K562 (cell line): ENCODE measurements at regions not wholly inside any gene's neighbourhood (a gene's known extent, or its start where the extent isn't known, plus 50 kb on each side); places are given as distances from the start of the nearest gene placed in this dataset.
A peak's percentile ranks its signal among the peaks of the same experiment; 100 is the strongest.

Experiments used
- CREBBP ChIP-seq: IDR thresholded peaks from one replicate; pipeline ENCODE4 v1.6.1; 2012; ENCODE audit warnings: low read depth, mild to moderate bottlenecking, control low read depth, inconsistent platforms, low read length
- GTF2E2 ChIP-seq: fragments of 200-800 bp; sonication (Bioruptor generic); IDR thresholded peaks from 2 replicates; pipeline ENCODE4 v1.6.1; 2016; ENCODE audit warnings: missing genetic modification characterization, missing compliant biosample characterization
- HDAC8 ChIP-seq: fragments of 450-650 bp; IDR thresholded peaks from 2 replicates; pipeline ENCODE4 v1.6.1; 2016; ENCODE audit warnings: mild to moderate bottlenecking, missing genetic modification characterization, moderate library complexity, missing compliant biosample characterization
- KAT7 ChIP-seq: sonication (generic); formaldehyde crosslinking; IDR thresholded peaks from 2 replicates; pipeline ENCODE4 v1.8.0; 2022; ENCODE audit warnings: missing genetic modification reagents, mild to moderate bottlenecking, borderline replicate concordance
- KLF13 ChIP-seq: fragments of 450-650 bp; IDR thresholded peaks from 2 replicates; pipeline ENCODE4 v1.6.1; 2016; ENCODE audit warnings: missing genetic modification characterization, low read depth, mild to moderate bottlenecking, missing compliant biosample characterization, moderate library complexity, borderline replicate concordance
- MYNN ChIP-seq, 2 experiments: sonication (generic); formaldehyde crosslinking in 1 of 2; IDR thresholded peaks; 2 replicates each; pipeline versions ENCODE4 v1.5.0 to v1.6.1; 2016 to 2020; ENCODE audit warnings: antibody characterized with exemption in 1 of 2, missing genetic modification reagents in 1 of 2
- RBM25 ChIP-seq: fragments of 200-400 bp; formaldehyde crosslinking; IDR thresholded peaks from 2 replicates; pipeline ENCODE4 v1.6.1; 2018; ENCODE audit warnings: low read length, low read depth, moderate library complexity; ENCODE audit not compliant: severe bottlenecking
- TAF7 ChIP-seq: fragments of 450-650 bp; IDR thresholded peaks from 2 replicates; pipeline ENCODE4 v1.6.1; 2016; ENCODE audit warnings: missing genetic modification characterization, missing compliant biosample characterization
- ZBED1 ChIP-seq: IDR thresholded peaks from 2 replicates; pipeline ENCODE4 v1.6.1; 2014
- ZNF140 ChIP-seq: fragments of 250-450 bp; sonication (Bioruptor Pico); IDR thresholded peaks from 2 replicates; pipeline ENCODE4 v1.8.0; 2021; ENCODE audit warnings: moderate library complexity, mild to moderate bottlenecking, inconsistent platforms
- ZNF174 ChIP-seq: fragments of 250-450 bp; sonication (Bioruptor Pico); IDR thresholded peaks from 2 replicates; pipeline ENCODE4 v1.4.0; 2020; ENCODE audit warnings: mild to moderate bottlenecking
- TF ChIP-seq, protein P1 (sequence below): fragments of 450-650 bp; conservative IDR thresholded peaks from 2 replicates; pipeline ENCODE4 v1.6.1; 2016; ENCODE audit warnings: missing genetic modification characterization, low read depth, mild to moderate bottlenecking, control low read depth, missing compliant biosample characterization
- TF ChIP-seq, protein P2 (sequence below): fragments of 250-450 bp; sonication (Bioruptor Pico); IDR thresholded peaks from 2 replicates; pipeline ENCODE4 v1.9.0; 2021; ENCODE audit warnings: mild to moderate bottlenecking
- TF ChIP-seq, protein P3 (sequence below): sonication (generic); formaldehyde crosslinking; IDR thresholded peaks from 2 replicates; pipeline ENCODE4 v1.8.0; 2022; ENCODE audit warnings: mild to moderate bottlenecking, missing genetic modification reagents, borderline replicate concordance
- TF ChIP-seq, protein P4 (sequence below): sonication (generic); formaldehyde crosslinking; IDR thresholded peaks from 2 replicates; pipeline ENCODE4 v1.8.0; 2022; ENCODE audit warnings: mild to moderate bottlenecking, missing genetic modification reagents
- TF ChIP-seq, protein P5 (sequence below): fragments of 150-350 bp; conservative IDR thresholded peaks from 2 replicates; pipeline ENCODE4 v1.6.1; 2014; ENCODE audit warnings: low read length

DNA sequence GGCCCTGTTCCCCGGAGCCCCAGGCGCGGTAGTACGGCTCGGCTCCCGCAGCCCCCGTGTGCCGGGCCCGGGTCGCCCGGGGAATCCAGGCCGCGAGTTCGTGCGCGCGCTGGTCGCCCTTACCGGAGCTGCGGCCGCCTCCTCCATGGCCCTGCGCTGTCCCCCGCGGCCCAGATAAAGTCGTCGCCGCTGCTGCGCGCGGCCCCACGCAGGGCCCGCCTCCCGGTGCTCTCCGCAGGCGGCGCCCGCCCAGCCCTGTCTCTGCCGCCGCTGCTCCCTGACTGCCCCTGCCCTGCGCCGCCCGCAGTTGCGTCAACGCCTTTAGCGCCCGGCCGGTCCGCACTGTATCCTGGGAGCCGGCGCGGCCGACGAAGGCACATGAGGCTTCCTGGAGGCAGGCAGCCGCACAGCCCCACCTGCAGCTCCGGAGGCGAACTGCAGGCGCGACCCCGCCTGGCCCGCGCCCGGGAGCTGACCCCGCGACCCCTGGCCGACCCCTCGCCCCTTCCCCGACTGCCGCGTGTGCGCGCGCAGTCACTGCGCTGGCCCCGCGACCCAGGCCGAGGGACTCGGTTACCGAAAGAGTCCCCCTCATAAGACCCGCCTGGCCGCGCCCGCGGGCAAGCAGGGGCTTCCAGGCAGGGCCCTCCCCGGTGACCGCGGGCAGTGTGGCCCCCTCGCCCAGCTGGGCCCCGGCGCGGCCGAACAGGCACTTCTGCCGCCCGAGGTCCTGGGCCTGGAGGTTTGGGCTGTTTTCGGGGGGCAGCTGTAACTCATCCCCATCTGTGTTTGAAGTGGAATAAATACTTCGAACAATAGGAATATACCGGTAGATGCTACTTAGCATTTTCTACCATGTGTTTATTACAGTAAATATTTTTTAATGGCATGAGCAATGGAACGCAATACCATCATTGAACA, 127.1 kb upstream of the ZNF746 start (continued):
- TF ChIP-seq KLF13 (tag) (peak; percentile 14; the same call in 1 of the 2 replicates), ZNF174 (CRISPR knock-in tag) (no peak), TAF7 (tag) (no peak), GTF2E2 (tag) (0 out of 2 replicates have a peak, but pooled peaks have one; percentile 19), ZNF140 (CRISPR knock-in tag) (no peak), KAT7 (CRISPR knock-in tag) (no peak; the same call in none of the 2 replicates), ZBED1 (0 out of 2 replicates have a peak, but pooled peaks have one; percentile 42), CREBBP (no peak), HDAC8 (peak; percentile 59; the same call in 1 of the 2 replicates), RBM25 (peak; percentile 63), MYNN (IDR thresholded peaks at IDR 0.05) (no peak), MYNN (CRISPR knock-in tag; IDR thresholded peaks at IDR 0.05) (no peak)
- TF ChIP-seq, protein P1, sequence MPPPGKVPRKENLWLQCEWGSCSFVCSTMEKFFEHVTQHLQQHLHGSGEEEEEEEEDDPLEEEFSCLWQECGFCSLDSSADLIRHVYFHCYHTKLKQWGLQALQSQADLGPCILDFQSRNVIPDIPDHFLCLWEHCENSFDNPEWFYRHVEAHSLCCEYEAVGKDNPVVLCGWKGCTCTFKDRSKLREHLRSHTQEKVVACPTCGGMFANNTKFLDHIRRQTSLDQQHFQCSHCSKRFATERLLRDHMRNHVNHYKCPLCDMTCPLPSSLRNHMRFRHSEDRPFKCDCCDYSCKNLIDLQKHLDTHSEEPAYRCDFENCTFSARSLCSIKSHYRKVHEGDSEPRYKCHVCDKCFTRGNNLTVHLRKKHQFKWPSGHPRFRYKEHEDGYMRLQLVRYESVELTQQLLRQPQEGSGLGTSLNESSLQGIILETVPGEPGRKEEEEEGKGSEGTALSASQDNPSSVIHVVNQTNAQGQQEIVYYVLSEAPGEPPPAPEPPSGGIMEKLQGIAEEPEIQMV (tag): no peak
- TF ChIP-seq, protein P2, sequence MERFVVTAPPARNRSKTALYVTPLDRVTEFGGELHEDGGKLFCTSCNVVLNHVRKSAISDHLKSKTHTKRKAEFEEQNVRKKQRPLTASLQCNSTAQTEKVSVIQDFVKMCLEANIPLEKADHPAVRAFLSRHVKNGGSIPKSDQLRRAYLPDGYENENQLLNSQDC (CRISPR knock-in tag): no peak
- TF ChIP-seq, protein P3, sequence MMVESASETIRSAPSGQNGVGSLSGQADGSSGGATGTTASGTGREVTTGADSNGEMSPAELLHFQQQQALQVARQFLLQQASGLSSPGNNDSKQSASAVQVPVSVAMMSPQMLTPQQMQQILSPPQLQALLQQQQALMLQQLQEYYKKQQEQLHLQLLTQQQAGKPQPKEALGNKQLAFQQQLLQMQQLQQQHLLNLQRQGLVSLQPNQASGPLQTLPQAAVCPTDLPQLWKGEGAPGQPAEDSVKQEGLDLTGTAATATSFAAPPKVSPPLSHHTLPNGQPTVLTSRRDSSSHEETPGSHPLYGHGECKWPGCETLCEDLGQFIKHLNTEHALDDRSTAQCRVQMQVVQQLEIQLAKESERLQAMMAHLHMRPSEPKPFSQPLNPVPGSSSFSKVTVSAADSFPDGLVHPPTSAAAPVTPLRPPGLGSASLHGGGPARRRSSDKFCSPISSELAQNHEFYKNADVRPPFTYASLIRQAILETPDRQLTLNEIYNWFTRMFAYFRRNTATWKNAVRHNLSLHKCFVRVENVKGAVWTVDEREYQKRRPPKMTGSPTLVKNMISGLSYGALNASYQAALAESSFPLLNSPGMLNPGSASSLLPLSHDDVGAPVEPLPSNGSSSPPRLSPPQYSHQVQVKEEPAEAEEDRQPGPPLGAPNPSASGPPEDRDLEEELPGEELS (CRISPR knock-in tag): peak; percentile 58; the same call in 1 of the 2 replicates
- TF ChIP-seq, protein P4, sequence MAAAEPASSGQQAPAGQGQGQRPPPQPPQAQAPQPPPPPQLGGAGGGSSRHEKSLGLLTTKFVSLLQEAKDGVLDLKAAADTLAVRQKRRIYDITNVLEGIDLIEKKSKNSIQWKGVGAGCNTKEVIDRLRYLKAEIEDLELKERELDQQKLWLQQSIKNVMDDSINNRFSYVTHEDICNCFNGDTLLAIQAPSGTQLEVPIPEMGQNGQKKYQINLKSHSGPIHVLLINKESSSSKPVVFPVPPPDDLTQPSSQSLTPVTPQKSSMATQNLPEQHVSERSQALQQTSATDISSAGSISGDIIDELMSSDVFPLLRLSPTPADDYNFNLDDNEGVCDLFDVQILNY (CRISPR knock-in tag): peak; percentile 80; the same call in 1 of the 2 replicates
- TF ChIP-seq, protein P5, sequence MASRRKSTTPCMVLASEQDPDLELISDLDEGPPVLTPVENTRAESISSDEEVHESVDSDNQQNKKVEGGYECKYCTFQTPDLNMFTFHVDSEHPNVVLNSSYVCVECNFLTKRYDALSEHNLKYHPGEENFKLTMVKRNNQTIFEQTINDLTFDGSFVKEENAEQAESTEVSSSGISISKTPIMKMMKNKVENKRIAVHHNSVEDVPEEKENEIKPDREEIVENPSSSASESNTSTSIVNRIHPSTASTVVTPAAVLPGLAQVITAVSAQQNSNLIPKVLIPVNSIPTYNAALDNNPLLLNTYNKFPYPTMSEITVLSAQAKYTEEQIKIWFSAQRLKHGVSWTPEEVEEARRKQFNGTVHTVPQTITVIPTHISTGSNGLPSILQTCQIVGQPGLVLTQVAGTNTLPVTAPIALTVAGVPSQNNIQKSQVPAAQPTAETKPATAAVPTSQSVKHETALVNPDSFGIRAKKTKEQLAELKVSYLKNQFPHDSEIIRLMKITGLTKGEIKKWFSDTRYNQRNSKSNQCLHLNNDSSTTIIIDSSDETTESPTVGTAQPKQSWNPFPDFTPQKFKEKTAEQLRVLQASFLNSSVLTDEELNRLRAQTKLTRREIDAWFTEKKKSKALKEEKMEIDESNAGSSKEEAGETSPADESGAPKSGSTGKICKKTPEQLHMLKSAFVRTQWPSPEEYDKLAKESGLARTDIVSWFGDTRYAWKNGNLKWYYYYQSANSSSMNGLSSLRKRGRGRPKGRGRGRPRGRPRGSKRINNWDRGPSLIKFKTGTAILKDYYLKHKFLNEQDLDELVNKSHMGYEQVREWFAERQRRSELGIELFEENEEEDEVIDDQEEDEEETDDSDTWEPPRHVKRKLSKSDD: 0 out of 2 replicates have a peak, but pooled peaks have one; percentile 70
